Fibroblast of skin of left biceps (primary cell): ENCODE measurements at regions not wholly inside any gene's neighbourhood (a gene's known extent, or its start where the extent isn't known, plus 50 kb on each side); places are given as distances from the start of the nearest gene placed in this dataset.
A peak's percentile ranks its signal among the peaks of the same experiment; 100 is the strongest.

Experiments used
- DNase-seq, 2 experiments: peaks; one replicate each; pipeline ENCODE4 v3.0.0-alpha.2; 2013; ENCODE audit warnings: low read depth in 2 of 2

GRCh38 chr3:64888840-64889392 is 201.1 kb upstream of the ADAMTS9 start:
- no peak for DNase-seq

- DNase-seq = no peak
Observed at GRCh38 chr3:64888165-64888564, 200.4 kb upstream of the ADAMTS9 start.

- DNase-seq = no peak
Observed at GRCh38 chr3:64885055-64885454, 197.3 kb upstream of the ADAMTS9 start.

GRCh38 chr3:64884536-64884935 is 196.7 kb upstream of the ADAMTS9 start:
- DNase-seq = no peak

GRCh38 chr3:64880916-64881315 is 193.1 kb upstream of the ADAMTS9 start:
- DNase-seq = no peak

- DNase-seq = no peak
Observed at GRCh38 chr3:64878362-64878761, 190.6 kb upstream of the ADAMTS9 start.

GRCh38 chr3:64873400-64873799 is 185.6 kb upstream of the ADAMTS9 start:
- DNase-seq = no peak

- no peak for DNase-seq
Observed at GRCh38 chr3:64872345-64872744, 184.5 kb upstream of the ADAMTS9 start.

GRCh38 chr3:64871834-64872249 is 184.0 kb upstream of the ADAMTS9 start:
- DNase-seq = no peak

- no peak for DNase-seq
Observed at GRCh38 chr3:64870876-64871646, 183.3 kb upstream of the ADAMTS9 start.

- DNase-seq = no peak
Observed at GRCh38 chr3:64867224-64867623, 179.4 kb upstream of the ADAMTS9 start.

GRCh38 chr3:64865839-64866570 is 178.2 kb upstream of the ADAMTS9 start:
- DNase-seq = no peak

- DNase-seq = no peak
Observed at GRCh38 chr3:64863226-64864212, 175.7 kb upstream of the ADAMTS9 start.

GRCh38 chr3:64861684-64862083 is 173.9 kb upstream of the ADAMTS9 start:
- DNase-seq = no peak

GRCh38 chr3:64860536-64860870 is 172.7 kb upstream of the ADAMTS9 start:
- no peak for DNase-seq

GRCh38 chr3:64859625-64860535 is 172.1 kb upstream of the ADAMTS9 start:
- peak; percentile 33 for DNase-seq

- DNase-seq = no peak
Observed at GRCh38 chr3:64856977-64857516, 169.2 kb upstream of the ADAMTS9 start.

GRCh38 chr3:64856106-64856505 is 168.3 kb upstream of the ADAMTS9 start:
- DNase-seq = no peak

GRCh38 chr3:64853456-64853855 is 165.7 kb upstream of the ADAMTS9 start:
- DNase-seq = no peak

- no peak for DNase-seq
Observed at GRCh38 chr3:64852738-64853137, 164.9 kb upstream of the ADAMTS9 start.
